22Rv1 (cell line): ENCODE measurements at regions not wholly inside any gene's neighbourhood (a gene's known extent, or its start where the extent isn't known, plus 50 kb on each side); places are given as distances from the start of the nearest gene placed in this dataset.

Experiments
- CTCF ChIP-seq: fragments of 450-650 bp; IDR thresholded peaks from 2 replicates; pipeline ENCODE4 v1.5.1; 2017; ENCODE audit warnings: mild to moderate bottlenecking
- ZFX ChIP-seq: fragments of 450-650 bp; IDR thresholded peaks from 2 replicates; pipeline ENCODE4 v1.6.1; 2017; ENCODE audit warnings: antibody characterized with exemption, borderline replicate concordance

- TF ChIP-seq CTCF (no peak), ZFX (no peak)
Observed at GRCh38 chr9:30196941-30197340, 2187.5 kb upstream of the ACO1 start.
